ENCODE measurements at regions not wholly inside any gene's neighbourhood (a gene's known extent, or its start where the extent isn't known, plus 50 kb on each side); places are given as distances from the start of the nearest gene placed in this dataset.
A peak's percentile ranks its signal among the peaks of the same experiment; 100 is the strongest.

GRCh38 chr2:200136655-200137054 is 169.8 kb upstream of the SPATS2L start:
- TF ChIP-seq CTCF (IDR thresholded peaks at IDR 0.05 in 8 of 11, conservative IDR thresholded peaks at IDR 0.05 in 3 of 11) (no peak), POLR2A (IDR thresholded peaks at IDR 0.05) (no peak), POLR2AphosphoS5 (IDR thresholded peaks at IDR 0.05) (no peak)

GRCh38 chr2:200137271-200137670 is 169.2 kb upstream of the SPATS2L start:
- Histone ChIP-seq H3K9me3 (peaks cover 0 to 8% (median 0%) of the 10 kb centered on the region in 8 donors), H3K4me3 (no peak overlapping the region), H3K27me3 (replicated peaks in 1 of 7) (no peaks in the 10 kb centered on the region), H3K36me3 (no peaks in the 10 kb centered on the region), H3K4me1 (no peaks in the 10 kb centered on the region), H3K27ac (no peak overlapping the region)
- 81 to 89% (median 84%) methylated on average over 2 of the region's 2 CpGs for WGBS, 5 donors
- TF ChIP-seq POLR2AphosphoS5 (IDR thresholded peaks at IDR 0.05) = no peak
- no peak for TF ChIP-seq CTCF (IDR thresholded peaks at IDR 0.05 in 8 of 11, conservative IDR thresholded peaks at IDR 0.05 in 3 of 11)
- TF ChIP-seq POLR2A (IDR thresholded peaks at IDR 0.05) = no peak
- intact Hi-C loops (cut with DNase I; ENCODE audit: low total_unique reads) = no loop called here
- DNase-seq = no peak

More at GRCh38 chr2:200136655-200137054, 169.8 kb upstream of the SPATS2L start:
- no peak for DNase-seq
- whole genome bisulfite sequencing, 5 donors = 84 to 93% (median 92%) methylated on average over 5 of the region's 5 CpGs
- H3K4me3 ChIP-seq = no peak overlapping the region
- H3K9me3 ChIP-seq = peaks cover 0 to 8% (median 0%) of the 10 kb centered on the region in 8 donors
- intact Hi-C loops (cut with DNase I; ENCODE audit: low total_unique reads) = no loop called here
- H3K4me1 ChIP-seq = no peaks in the 10 kb centered on the region
- no peaks in the 10 kb centered on the region for H3K27me3 ChIP-seq (replicated peaks in 1 of 7)
- H3K36me3 ChIP-seq = no peaks in the 10 kb centered on the region
- no peak overlapping the region for H3K27ac ChIP-seq

- H3K4me3 ChIP-seq = no peak overlapping the region
- H3K27me3 ChIP-seq (replicated peaks in 1 of 7) = no peaks in the 10 kb centered on the region
- H3K4me1 ChIP-seq = no peaks in the 10 kb centered on the region
- intact Hi-C loops (cut with DNase I; ENCODE audit: low total_unique reads) = no loop called here
- 88 to 95% (median 94%) methylated on average over 1 of the region's 1 CpG for WGBS, 5 donors
- TF ChIP-seq POLR2A (IDR thresholded peaks at IDR 0.05) (no peak), POLR2AphosphoS5 (IDR thresholded peaks at IDR 0.05) (no peak), CTCF (IDR thresholded peaks at IDR 0.05 in 8 of 11, conservative IDR thresholded peaks at IDR 0.05 in 3 of 11) (no peak)
- H3K27ac ChIP-seq = no peak overlapping the region
- no peak for DNase-seq
- peaks cover 0 to 8% (median 0%) of the 10 kb centered on the region in 8 donors for H3K9me3 ChIP-seq
- H3K36me3 ChIP-seq = no peaks in the 10 kb centered on the region
These were observed 168.8 kb upstream of the SPATS2L start for GRCh38 chr2:200137691-200138090.

- TF ChIP-seq POLR2AphosphoS5 (IDR thresholded peaks at IDR 0.05) = no peak
- TF ChIP-seq POLR2A (IDR thresholded peaks at IDR 0.05) = no peak
- no peak for TF ChIP-seq CTCF (IDR thresholded peaks at IDR 0.05 in 8 of 11, conservative IDR thresholded peaks at IDR 0.05 in 3 of 11)
These were observed 167.9 kb upstream of the SPATS2L start for GRCh38 chr2:200138391-200139124.

More at GRCh38 chr2:200138391-200139124, 167.9 kb upstream of the SPATS2L start:
- no peak overlapping the region for H3K4me3 ChIP-seq
- H3K9me3 ChIP-seq = peaks cover 0 to 8% (median 0%) of the 10 kb centered on the region in 8 donors
- H3K36me3 ChIP-seq = no peaks in the 10 kb centered on the region
- H3K27me3 ChIP-seq (replicated peaks in 1 of 7) = no peaks in the 10 kb centered on the region
- intact Hi-C loops (cut with DNase I; ENCODE audit: low total_unique reads) = no loop called here
- no peaks in the 10 kb centered on the region for H3K4me1 ChIP-seq
- DNase-seq = no peak
- peak overlapping the region in 1 of 8 donors; percentile 22 for H3K27ac ChIP-seq
- 68 to 79% (median 73%) methylated on average over 2 of the region's 2 CpGs for WGBS, 5 donors

All from spleen (tissue), 11 donors.